ENCODE measurements at regions not wholly inside any gene's neighbourhood (a gene's known extent, or its start where the extent isn't known, plus 50 kb on each side); places are given as distances from the start of the nearest gene placed in this dataset.
"Not testable (repeated sequence)": the region's sequence is repeated elsewhere in the genome, so short reads cannot be mapped to it uniquely, and the experiment has no call there.

- no peak for DNase-seq
Measured at GRCh38 chr18:73381699-73382036, 513.9 kb upstream of the NETO1 start.

DNA sequence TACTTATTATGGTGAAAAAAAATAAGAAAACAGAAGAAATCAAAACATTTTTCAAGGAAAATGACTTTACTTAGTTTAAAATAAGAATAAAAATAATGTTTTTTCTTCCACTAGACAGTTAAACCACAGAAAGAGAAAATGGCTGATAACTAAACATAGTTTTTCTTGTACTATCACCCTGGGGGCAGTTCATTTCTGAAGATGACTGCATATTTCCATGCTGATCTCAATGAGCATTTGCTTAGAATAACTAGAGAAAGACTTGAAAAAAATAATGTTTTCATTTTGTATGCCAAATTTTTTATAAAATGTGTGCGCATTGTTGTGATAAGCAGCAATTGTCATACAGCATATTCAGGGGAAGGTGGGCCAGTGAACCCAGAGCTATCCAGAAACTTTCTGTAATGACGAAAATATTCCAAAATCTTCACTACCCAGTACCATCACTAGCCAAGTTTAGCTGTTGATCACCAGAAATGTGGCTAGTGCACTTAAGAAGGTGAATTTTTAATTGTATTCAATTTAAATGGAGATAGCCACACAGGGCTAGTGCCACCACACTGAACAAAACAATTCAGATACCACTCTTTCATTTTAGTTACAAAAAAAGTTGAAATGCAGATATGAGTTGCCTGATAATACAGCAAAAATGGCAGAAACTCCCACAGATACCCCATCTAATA, 513.4 kb upstream of the NETO1 start:
- DNase-seq, result no peak

GRCh38 chr18:73366713-73367112, 498.9 kb upstream of the NETO1 start:
- DNase-seq, result no peak

- DNase-seq, result no peak
Measured at GRCh38 chr18:73365018-73365417, 497.2 kb upstream of the NETO1 start.

DNA sequence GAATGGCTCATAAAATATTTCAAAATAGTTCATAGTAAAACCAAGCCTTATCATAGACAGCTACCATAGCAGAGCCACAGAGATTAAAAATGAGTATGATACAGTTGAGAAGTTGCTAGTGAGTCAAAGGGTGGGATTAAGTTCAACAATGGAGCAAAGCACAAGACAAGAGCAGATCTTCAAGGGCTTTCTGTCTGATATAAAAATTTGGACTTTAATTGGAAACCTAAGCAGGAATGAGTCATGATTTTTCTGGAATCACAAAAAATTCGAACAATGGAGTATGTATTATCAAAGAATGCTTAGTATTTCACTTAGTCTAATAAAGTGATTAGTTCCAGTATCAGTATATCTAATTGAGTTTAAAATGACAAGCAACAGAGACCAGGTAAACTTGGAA, 487.3 kb upstream of the NETO1 start:
- no peak for DNase-seq

DNA sequence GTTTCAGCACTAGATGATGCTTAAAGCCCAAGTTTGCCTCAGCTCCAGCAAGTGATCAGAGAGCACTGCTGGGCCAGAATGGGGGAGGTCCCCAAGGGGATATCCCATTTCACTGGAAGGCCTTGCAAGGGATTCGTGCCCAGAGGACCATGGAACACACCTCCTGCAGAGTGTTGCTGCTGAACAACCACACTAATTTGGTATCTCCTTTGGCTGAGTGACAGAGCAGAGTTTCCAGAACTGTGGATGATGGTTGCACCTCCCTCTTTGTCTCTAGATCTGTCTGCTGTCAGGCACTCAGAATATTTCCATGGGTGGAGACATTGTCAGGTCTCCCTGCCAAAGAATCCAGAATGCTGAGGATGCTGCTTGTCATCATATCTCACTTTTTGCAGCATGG, 484.8 kb upstream of the NETO1 start:
- DNase-seq, result no peak

GRCh38 chr18:73340135-73340977, 472.6 kb upstream of the NETO1 start:
- no peak for DNase-seq

DNA sequence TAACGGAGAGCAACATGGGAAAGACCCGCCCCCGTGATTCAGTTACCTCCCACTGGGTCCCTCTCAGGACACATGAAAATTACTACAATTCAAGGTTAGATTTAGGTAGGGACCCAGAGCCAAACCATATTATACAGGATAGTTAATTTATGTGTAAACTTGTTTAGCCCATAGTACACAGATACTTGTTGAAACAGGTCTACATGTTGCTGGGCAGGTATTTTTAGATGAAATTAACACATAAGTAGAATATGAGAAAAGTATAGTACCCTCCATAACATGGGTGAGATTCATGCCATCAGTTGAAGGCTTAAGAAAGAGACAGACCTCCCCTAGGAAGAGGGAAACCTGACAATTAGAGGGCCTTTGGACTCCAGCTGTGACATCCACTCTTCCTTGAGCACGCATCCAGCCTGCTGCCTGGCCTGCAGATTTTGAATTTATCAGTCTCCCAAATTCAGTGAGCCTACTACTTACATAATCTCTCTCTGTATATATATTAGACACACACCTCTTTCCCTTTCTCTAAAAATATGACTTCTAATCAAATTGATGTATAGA, 463.5 kb upstream of the NETO1 start:
- no peak for DNase-seq

DNA sequence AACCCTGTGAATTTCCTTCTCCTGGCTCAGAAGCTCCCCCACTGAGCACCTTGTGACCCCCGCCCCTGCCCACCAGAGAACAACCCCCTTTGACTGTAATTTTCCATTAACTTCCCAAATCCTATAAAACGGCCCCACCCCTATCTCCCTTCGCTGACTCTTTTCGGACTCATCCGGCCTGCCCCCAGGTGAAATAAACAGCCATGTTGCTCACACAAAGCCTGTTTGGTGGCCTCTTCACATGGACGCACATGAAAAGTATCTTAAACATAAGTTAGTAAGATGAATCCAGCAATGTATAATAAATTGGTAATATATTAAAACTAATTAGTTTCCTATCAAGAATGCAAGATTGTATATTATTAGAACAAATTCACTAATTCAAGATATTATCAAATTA, 462.3 kb upstream of the NETO1 start:
- DNase-seq, result not testable (repeated sequence)

DNA sequence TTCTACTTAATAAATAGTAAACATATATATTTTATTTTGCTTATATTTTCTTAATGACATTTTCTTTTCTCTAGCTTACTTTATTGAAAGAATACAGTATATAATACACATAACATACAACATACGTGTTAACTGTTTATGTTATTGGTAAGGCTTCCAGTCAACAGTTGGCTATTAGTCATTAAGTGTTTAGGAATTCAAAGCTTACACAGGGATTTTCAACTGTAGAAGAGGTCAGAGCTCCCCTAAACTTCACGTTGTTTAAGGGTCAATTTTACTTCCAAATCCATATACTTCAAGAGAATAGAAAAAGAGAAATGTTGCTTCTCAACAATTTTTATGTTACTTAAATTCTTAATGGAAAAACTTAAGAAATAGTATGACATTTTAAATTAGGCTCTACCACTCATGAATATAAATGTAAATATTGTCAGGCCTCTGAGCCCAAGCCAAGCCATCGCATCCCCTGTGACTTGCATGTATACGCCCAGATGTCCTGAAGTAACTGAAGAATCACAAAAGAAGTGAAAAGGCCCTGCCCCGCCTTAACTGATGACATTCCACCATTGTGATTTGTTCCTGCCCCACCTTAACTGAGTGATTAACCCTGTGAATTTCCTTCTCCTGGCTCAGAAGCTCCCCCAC, 456.5 kb upstream of the NETO1 start:
- DNase-seq, result not testable (repeated sequence)

- DNase-seq, result no peak
Measured at GRCh38 chr18:73318739-73319479, 451.1 kb upstream of the NETO1 start.

DNA sequence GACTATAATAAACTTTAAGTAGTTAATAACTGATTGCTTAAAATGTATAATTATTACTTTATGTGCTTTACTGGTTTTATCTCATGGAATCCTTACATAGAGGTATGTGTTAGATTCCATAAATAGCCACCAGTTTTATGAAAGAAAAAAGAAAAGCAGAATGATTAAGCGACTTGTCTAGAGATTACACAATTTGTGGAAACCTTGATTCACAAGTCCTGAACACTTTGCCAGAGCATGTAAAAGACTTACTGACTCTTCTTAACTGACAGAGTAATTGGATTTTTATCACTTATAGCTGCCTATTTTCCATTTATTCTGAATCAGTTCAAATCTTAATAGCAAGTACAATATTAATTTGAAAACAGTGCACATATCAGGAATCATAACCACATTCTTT, 448.7 kb upstream of the NETO1 start:
- DNase-seq, result no peak

DNA sequence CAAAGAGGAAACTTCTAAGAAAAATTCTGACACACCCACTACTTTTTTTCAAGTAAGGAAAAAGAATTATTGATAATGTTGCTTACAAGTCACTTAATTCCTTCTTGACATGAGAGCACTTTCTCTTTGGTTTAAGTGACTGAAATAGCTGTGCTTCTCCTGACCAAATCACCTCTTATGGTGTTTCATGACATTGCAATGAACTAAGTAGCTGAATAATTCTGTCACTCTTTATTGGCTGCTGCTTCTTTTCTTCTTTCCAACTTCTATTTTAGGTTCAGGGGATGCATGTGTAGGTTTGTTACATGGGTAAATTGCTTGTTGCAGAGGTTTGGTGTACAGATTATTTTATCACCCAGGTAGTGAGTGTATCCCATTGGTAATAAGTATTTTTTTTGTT, 447.6 kb upstream of the NETO1 start:
- DNase-seq, result no peak

DNA sequence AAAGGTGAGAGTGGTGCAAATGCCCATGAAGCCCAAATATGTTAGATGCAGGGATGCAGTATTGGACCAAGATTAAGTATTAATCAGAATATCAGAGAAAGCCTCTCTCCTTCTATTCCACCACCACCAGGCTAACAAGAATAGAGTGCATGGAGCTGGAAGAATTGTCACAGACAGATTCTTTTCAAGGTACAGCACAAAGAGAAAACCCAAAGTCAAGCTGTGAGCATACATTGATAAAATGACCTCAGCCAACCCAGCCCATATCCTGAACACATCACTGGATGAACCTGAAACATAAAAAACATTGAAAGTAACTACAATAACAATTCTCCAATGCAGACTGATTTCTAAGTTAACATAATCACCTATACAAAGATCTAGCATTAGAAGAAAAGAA, 445.7 kb upstream of the NETO1 start:
- no peak for DNase-seq

GRCh38 chr18:73296686-73297085, 428.9 kb upstream of the NETO1 start:
- no peak for DNase-seq

GRCh38 chr18:73292156-73292555, 424.4 kb upstream of the NETO1 start:
- no peak for DNase-seq

- DNase-seq, result no peak
Measured at GRCh38 chr18:73288813-73289212, 421.0 kb upstream of the NETO1 start.

DNA sequence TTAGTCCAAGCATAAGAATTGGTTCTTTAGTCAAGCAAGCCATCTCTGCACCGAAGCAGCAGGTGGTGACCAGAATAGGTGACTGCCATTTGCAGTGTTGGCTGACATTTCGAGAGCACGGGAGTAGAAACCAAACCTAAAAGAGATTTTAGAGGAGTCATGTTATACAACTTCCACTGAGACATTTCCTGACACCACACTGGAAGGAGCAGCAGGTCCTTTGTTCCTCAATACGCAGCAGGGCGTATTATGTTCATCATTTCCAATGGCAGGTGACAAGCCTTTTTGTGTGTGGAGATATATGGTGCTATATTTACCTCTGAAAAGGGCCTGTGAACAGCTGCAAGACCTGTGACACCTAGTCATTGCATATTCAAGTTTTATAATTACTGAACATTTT, 418.8 kb upstream of the NETO1 start:
- DNase-seq, result no peak

- no peak for DNase-seq
Measured at GRCh38 chr18:73283788-73284187, 416.0 kb upstream of the NETO1 start.

DNA sequence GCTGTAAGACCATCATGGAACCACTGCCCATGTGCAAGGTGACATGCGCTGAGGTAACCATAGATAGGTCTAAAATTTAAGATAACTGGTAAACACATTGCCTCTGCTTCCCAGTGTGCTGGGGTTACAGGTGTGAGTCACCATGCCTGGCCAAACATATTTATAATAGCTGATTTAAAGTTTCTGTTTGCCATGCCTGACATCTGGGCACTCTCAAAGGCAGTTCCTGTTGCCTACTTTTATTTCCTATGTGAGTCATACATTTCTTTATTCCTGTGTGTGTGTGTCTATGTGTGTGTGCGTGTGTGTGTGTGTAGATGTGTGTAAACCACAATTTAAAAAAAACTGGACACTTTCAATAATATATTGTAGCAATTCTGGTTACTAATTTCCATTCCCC, 415.2 kb upstream of the NETO1 start:
- DNase-seq, result no peak

- no peak for DNase-seq
Measured at GRCh38 chr18:73279498-73279897, 411.7 kb upstream of the NETO1 start.

- no peak for DNase-seq
Measured at GRCh38 chr18:73274812-73275621, 407.2 kb upstream of the NETO1 start.

All from stimulated activated CD4-positive, alpha-beta T cell treated with anti-CD3 and anti-CD28 coated beads, Interleukin-2, amount 100 ng/mL, for 48 hours (primary cell).